T-helper 1 cell treated with Interleukin-12 subunit alpha and Interleukin-12 subunit beta and Interleukin-4 antibody, amounts not matched to agents 30 μg/mL and 1 μg/mL, for 36 hours (primary cell): ENCODE measurements at regions not wholly inside any gene's neighbourhood (a gene's known extent, or its start where the extent isn't known, plus 50 kb on each side); places are given as distances from the start of the nearest gene placed in this dataset.

Experiments
- H3K27ac Mint-ChIP-seq: one replicate; pipeline ENCODE4 v1.8.0; 2021; ENCODE audit warnings: mild to moderate bottlenecking, mixed read lengths
- H3K27me3 Mint-ChIP-seq: one replicate; pipeline ENCODE4 v1.8.0; 2021; ENCODE audit warnings: low read depth, mixed read lengths
- H3K36me3 Mint-ChIP-seq: one replicate; pipeline ENCODE4 v1.8.0; 2021; ENCODE audit warnings: low read depth, mixed read lengths
- H3K4me1 Mint-ChIP-seq: one replicate; pipeline ENCODE4 v1.8.0; 2021; ENCODE audit warnings: low read depth, mixed read lengths
- H3K4me3 Mint-ChIP-seq: one replicate; pipeline ENCODE4 v1.8.0; 2021; ENCODE audit warnings: mild to moderate bottlenecking, moderate library complexity, mixed read lengths
- H3K9me3 Mint-ChIP-seq: one replicate; pipeline ENCODE4 v1.8.0; 2021; ENCODE audit warnings: mixed read lengths

DNA sequence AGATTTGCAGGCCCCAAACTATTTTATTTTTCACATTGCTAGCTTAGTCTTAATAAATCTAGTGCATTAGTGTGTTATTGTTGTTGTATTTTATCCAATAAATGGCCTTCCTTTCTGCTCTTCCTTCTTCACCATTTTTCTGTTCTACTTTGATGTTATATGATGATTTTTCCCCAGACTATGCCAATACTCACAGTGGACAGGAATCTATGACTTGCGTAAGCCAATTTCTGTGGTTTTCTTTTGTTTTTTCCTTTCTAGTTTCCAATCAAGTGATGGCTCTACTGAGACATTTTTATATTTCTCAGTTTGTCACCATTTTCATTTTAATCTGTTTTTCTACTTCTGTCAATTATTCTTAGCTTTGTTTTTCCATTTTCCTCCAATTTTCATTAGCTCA lies 106.8 kb upstream of the FBXL7 start:
- no peak overlapping the region for H3K27ac Mint-ChIP-seq
- no peaks in the 10 kb centered on the region for H3K27me3 Mint-ChIP-seq
- peaks cover 13% of the 10 kb centered on the region for H3K9me3 Mint-ChIP-seq
- no peaks in the 10 kb centered on the region for H3K4me1 Mint-ChIP-seq
- H3K36me3 Mint-ChIP-seq, result no peaks in the 10 kb centered on the region
- no peak overlapping the region for H3K4me3 Mint-ChIP-seq

DNA sequence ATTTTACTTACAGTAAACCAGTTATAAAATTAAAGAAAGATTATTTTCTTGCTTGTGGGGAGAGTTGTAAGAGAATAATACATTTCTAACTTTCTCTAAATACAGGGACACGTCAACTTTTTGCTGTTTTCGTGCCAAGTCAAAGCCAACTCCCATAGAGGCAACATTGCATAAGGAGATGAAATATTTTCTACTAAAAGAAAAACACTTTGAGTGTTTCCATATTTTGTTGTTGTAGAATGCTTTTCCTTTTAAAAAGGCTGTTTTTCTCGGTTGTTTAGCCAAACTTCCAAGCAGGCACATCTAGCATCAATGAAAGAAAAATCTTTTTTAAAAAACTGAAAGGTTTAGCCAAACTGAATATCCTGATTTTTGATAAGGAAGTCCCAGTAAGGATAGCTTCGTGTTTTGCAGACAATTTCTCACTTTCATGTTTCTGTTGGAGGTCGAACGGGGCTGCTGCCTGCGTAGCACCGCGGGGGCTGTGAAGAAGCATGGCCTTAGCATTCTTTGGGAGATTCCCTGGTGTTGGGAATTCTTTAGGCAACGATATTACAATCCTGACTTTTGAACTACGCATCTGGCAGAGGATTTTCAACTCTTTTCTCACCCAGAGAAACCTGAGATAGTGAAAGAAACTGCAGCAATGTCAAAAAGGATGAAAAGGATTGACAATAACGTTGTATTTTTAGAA lies 108.1 kb upstream of the FBXL7 start:
- no peak overlapping the region for H3K4me3 Mint-ChIP-seq
- peaks cover 24% of the 10 kb centered on the region for H3K9me3 Mint-ChIP-seq
- H3K36me3 Mint-ChIP-seq, result no peaks in the 10 kb centered on the region
- no peaks in the 10 kb centered on the region for H3K4me1 Mint-ChIP-seq
- no peak overlapping the region for H3K27ac Mint-ChIP-seq
- H3K27me3 Mint-ChIP-seq, result no peaks in the 10 kb centered on the region

DNA sequence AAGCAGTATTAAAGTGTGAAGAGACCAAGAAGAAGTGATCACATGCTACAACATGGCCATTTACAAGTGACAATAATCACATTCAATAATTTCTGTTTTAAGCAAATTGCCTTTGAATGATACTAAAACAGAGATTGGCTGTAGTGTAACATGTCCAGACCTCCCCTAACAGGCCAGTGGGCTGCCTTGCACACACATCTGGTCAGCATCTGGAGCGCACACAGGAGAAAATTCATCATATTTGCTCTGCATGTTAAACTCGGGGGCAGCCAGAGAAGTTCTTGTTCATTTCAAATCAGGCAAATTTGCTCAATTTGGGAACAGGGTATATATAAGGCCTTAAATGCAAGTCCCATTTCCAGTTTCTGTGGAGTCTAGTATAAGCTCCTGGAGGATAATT lies 111.1 kb upstream of the FBXL7 start:
- Mint-ChIP-seq H3K27ac (no peak overlapping the region), H3K36me3 (no peaks in the 10 kb centered on the region), H3K9me3 (peaks cover 30% of the 10 kb centered on the region), H3K4me1 (no peaks in the 10 kb centered on the region), H3K4me3 (no peak overlapping the region), H3K27me3 (no peaks in the 10 kb centered on the region)

DNA sequence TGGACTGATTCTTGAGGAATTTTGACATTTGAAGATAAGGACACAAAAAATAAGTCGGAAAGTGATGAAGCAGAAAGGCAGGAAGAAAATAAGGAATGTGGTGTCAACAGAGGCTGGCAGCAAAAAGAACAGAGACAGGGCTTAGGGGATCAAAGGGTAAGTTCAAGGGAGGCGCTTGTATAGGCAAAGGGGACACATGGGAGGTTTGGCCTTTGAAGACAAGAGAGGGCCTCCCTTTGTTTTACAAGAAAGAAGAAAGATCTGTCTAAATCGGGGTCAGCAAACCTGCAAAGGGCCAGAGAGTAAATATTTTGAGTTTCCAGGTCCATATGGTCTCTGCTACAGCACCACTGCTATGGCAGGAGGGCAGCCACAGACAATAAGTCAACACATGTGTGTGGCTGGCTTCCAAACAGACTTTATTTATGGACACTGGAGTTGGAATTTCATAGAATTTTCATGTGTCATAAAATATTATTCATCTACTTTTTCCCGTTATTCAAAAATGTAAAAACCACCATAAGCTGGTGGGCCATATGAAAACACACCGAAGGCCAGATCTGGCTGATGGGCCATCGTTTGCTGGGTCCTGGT lies 112.0 kb upstream of the FBXL7 start:
- H3K9me3 Mint-ChIP-seq, result peaks cover 23% of the 10 kb centered on the region
- H3K36me3 Mint-ChIP-seq, result no peaks in the 10 kb centered on the region
- no peaks in the 10 kb centered on the region for H3K4me1 Mint-ChIP-seq
- no peaks in the 10 kb centered on the region for H3K27me3 Mint-ChIP-seq
- no peak overlapping the region for H3K27ac Mint-ChIP-seq
- H3K4me3 Mint-ChIP-seq, result no peak overlapping the region

DNA sequence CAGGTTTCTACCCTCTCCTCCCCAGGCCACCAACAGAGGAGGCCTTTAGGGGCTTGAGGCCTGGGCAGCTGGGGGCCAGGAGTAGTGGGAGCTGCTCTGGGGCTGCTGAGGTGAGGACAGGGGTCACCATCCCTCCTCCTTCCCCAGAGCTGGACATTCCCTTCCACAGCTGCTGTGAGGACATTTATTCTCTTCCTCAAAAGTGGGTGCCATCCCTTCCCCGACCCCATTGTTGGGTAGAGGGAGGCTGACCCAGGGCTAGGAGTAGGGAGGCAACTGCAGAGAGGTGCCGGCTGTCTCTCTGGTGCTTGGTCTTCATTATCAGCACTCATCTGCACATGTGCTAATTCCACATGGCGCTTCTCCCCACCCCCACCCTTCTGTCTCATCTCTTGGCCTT lies 113.9 kb upstream of the FBXL7 start:
- Mint-ChIP-seq H3K4me1 (no peaks in the 10 kb centered on the region), H3K9me3 (peaks cover 23% of the 10 kb centered on the region), H3K27ac (no peak overlapping the region), H3K27me3 (no peaks in the 10 kb centered on the region), H3K4me3 (no peak overlapping the region), H3K36me3 (no peaks in the 10 kb centered on the region)

DNA sequence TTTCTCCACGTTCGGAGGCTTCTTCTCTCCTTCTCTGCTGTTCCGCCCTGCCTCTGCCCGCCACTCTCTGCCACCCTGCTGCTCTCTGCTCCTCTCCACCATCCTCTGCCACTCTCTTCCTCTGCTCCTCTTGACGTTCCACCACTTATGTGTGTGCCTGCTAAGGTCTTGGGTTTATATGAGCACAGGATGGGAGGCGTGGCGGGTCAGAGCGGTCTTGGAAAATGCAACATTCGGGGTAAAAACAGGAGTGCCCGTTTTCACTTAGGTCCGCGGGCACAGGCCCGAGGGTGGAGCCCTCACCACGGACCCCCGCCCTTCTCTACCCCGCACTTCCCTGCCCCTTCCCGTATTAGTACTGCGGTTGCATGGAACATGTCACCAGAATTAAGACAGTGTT lies 114.4 kb upstream of the FBXL7 start:
- H3K4me3 Mint-ChIP-seq, result no peak overlapping the region
- peak overlapping the region; percentile 31 for H3K27ac Mint-ChIP-seq
- no peaks in the 10 kb centered on the region for H3K27me3 Mint-ChIP-seq
- no peaks in the 10 kb centered on the region for H3K36me3 Mint-ChIP-seq
- peaks cover 23% of the 10 kb centered on the region for H3K9me3 Mint-ChIP-seq
- no peaks in the 10 kb centered on the region for H3K4me1 Mint-ChIP-seq

DNA sequence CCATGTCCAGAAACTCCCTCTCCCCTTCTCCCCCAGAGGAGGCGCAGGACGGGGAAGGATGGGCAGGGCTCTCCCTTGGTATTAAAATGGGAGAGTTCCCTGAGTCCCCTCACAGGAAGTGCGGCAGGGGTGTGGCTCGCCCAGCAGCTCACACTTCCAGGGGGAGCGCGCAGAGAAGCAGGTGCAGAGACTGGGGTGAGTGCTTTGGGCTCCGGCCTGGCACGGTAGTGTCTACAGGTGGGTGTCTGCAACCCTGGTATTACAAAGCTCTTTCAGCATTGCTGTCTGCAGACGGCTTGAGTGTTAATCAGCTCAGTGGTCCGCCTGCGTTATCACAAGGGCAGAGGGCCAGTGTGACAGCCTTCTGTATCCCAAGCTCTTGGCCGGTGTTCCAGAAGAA lies 114.9 kb upstream of the FBXL7 start:
- H3K4me3 Mint-ChIP-seq, result no peak overlapping the region
- H3K36me3 Mint-ChIP-seq, result no peaks in the 10 kb centered on the region
- H3K4me1 Mint-ChIP-seq, result no peaks in the 10 kb centered on the region
- no peaks in the 10 kb centered on the region for H3K27me3 Mint-ChIP-seq
- no peak overlapping the region for H3K27ac Mint-ChIP-seq
- H3K9me3 Mint-ChIP-seq, result peaks cover 23% of the 10 kb centered on the region

DNA sequence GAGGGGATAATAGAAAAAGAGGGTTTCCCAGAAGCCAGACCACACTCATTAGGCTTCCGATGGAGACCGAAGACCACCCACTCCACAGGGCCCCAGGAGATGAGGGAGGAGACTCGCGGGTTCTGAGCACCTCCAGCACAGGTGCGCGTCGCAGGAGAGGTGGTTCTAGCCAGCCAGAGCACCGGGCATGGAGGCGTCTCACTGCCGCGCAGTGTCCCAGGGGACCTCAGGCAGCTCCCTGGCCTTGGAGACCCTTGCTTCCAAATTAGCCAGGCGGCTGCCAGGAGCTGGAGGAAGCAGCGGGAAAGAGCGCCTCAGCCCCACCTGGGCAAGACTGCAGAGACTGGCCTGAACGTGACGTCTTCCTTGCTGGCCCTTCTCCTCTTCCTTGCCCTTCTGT lies 115.4 kb upstream of the FBXL7 start:
- Mint-ChIP-seq H3K27ac (no peak overlapping the region), H3K27me3 (no peaks in the 10 kb centered on the region), H3K9me3 (peaks cover 23% of the 10 kb centered on the region), H3K4me3 (no peak overlapping the region), H3K4me1 (no peaks in the 10 kb centered on the region), H3K36me3 (no peaks in the 10 kb centered on the region)

DNA sequence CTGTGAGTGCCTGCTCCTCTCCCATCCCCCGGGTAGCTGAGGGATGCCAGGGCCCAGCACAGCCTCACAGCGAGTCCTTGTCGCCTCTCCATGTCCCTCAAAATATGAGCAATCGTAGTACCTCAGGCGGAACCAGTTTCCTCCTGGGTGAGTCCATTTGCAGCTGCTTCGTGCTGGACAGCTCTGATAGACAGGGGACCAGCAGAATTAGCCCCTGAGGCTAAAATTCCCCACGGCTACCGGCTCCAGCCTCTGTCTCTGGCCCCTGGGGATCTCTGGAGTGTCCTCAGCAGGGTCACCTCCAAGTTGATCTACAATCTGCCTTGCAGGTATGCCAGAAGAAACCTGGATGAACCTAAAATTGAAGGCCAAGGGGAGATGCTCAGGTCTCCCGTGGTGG lies 115.8 kb upstream of the FBXL7 start:
- H3K27ac Mint-ChIP-seq, result no peak overlapping the region
- no peaks in the 10 kb centered on the region for H3K36me3 Mint-ChIP-seq
- peaks cover 23% of the 10 kb centered on the region for H3K9me3 Mint-ChIP-seq
- no peaks in the 10 kb centered on the region for H3K27me3 Mint-ChIP-seq
- H3K4me1 Mint-ChIP-seq, result no peaks in the 10 kb centered on the region
- no peak overlapping the region for H3K4me3 Mint-ChIP-seq

DNA sequence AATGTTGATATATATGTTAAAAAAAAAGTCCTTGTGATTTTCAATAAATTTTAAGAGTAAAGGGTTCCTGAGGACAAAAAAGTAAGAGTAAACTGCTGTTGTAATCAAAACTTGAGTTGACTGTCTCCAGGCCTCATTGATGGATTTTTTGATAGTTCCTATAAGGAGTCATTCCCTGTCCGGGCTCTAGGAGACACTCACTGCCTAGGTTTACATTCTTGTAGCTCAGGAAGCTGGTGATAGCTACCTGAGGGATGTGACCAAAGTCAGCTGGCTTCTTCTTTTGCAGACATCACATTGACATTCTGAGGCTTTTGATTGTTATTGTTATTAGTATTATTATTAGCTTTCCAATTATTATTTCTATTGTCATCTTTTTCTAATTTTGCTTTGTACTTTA lies 116.5 kb upstream of the FBXL7 start:
- Mint-ChIP-seq H3K27ac (no peak overlapping the region), H3K4me1 (no peaks in the 10 kb centered on the region), H3K4me3 (no peak overlapping the region), H3K36me3 (no peaks in the 10 kb centered on the region), H3K27me3 (no peaks in the 10 kb centered on the region), H3K9me3 (peaks cover 18% of the 10 kb centered on the region)

DNA sequence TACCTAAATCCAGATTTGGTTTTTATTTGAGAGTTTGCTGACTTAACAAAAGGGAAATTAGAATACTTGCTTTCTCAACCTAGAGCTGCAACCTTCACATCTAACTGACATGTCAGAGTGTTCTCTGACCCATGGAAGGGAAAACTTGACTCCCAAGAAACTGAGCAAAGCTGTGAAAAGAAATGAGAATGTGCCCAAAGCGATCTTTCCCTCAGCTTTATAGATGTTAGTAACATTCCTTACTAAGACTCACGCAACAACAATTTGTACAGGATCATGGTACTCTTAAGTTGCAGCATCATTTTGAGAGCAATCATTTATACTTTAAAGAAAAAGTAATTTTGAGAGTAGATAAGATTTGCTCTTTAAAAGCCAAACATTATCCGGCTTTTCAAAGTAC lies 117.0 kb upstream of the FBXL7 start:
- Mint-ChIP-seq H3K4me3 (no peak overlapping the region), H3K4me1 (no peaks in the 10 kb centered on the region), H3K27me3 (no peaks in the 10 kb centered on the region), H3K36me3 (no peaks in the 10 kb centered on the region), H3K27ac (no peak overlapping the region), H3K9me3 (peaks cover 17% of the 10 kb centered on the region)

DNA sequence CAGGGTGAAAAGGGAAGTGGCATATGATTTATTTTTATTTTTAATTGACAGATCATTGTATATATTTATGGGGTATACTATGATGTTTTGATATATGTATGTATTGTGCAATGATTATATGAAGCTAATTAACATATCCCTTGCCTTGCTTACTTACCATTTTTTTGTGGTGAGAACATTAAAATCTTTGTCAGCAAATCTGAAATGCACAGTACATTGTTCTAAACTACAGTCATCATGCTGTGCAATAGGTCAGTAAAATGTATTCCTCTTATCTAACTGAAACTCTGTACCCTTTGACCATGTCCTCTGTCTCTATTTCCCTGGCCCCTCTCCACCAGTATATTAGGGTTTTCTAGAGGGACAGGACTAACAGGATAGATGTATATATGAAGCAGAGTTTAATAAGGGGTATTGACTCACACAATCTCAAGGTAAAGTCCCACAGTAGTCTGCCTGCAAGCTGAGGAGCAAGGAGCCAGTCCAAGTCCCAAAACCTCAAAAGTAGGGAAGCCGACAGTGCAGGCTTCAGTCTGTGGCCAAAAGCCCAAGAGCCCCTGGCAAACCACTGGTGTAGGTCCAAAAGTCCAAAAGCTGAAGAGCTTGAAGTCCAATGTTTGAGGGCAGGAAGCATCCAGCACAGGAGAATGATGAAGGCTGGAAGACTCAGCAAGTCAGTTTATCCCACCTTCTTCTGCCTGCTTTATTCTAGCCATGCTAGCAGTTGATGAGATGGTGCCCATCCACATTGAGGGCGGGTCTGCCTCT lies 122.2 kb upstream of the FBXL7 start:
- Mint-ChIP-seq H3K36me3 (no peaks in the 10 kb centered on the region), H3K4me1 (no peaks in the 10 kb centered on the region), H3K4me3 (no peak overlapping the region), H3K9me3 (no peaks in the 10 kb centered on the region), H3K27ac (no peak overlapping the region), H3K27me3 (no peaks in the 10 kb centered on the region)

DNA sequence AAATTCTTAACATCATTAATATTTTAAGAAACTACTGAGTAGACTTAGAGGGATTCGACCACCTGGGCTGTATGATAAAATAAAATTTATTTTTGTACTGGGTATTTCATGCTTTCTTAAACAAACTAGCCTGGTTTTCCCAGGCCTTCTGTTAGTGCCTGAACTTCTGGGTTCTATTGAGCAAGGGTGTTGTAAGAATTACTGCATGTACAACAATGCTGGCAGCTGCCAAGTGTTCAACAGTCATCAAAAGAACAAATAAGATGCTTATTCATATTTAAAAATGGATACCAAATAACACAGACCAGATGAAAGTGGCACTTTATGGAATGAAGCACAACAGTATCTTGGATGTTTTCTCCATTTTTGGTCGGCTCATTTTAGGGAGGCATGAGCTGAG lies 123.2 kb upstream of the FBXL7 start:
- no peaks in the 10 kb centered on the region for H3K27me3 Mint-ChIP-seq
- no peak overlapping the region for H3K27ac Mint-ChIP-seq
- no peaks in the 10 kb centered on the region for H3K4me1 Mint-ChIP-seq
- H3K4me3 Mint-ChIP-seq, result no peak overlapping the region
- H3K36me3 Mint-ChIP-seq, result no peaks in the 10 kb centered on the region
- H3K9me3 Mint-ChIP-seq, result no peaks in the 10 kb centered on the region

DNA sequence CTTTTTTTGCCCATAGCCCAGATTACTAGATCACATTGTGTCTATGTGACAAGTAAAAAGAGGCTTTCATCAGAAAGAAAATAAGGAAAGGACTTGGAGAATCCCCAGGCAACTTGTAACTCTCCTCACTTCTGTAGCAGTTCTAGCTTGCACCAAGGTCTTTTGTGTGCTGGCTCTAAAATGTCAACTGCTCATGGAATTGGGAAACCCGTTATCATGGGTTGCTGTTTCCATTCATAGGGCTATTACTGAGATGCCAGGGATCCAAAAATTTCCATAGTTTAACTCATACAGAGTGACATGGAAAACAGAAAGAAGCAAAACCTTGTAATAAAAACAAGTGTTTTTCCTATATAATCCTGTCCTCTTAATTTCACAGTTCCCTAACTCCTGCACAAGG lies 123.9 kb upstream of the FBXL7 start:
- no peaks in the 10 kb centered on the region for H3K9me3 Mint-ChIP-seq
- no peaks in the 10 kb centered on the region for H3K27me3 Mint-ChIP-seq
- no peaks in the 10 kb centered on the region for H3K36me3 Mint-ChIP-seq
- H3K27ac Mint-ChIP-seq, result no peak overlapping the region
- H3K4me3 Mint-ChIP-seq, result no peak overlapping the region
- H3K4me1 Mint-ChIP-seq, result no peaks in the 10 kb centered on the region

DNA sequence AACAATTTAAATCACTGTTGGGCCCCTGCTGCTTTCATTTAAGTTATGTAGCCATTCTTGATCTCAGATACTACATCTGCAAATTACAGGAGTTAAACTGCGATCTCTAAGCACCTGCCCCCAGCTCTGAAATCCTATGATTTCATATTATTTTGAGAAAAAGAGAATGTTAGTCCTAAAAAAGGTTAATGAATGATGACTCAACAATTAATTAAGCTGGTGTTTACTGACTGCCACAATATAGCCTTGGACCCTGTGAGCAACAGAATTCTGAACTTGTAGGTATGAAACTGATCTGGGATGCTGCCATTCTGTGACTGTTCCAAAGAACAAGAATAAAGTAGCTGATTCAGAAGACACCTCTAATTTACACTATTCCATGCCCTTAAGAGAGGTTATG lies 124.4 kb upstream of the FBXL7 start:
- no peak overlapping the region for H3K27ac Mint-ChIP-seq
- H3K4me3 Mint-ChIP-seq, result no peak overlapping the region
- H3K36me3 Mint-ChIP-seq, result no peaks in the 10 kb centered on the region
- H3K27me3 Mint-ChIP-seq, result no peaks in the 10 kb centered on the region
- no peaks in the 10 kb centered on the region for H3K9me3 Mint-ChIP-seq
- no peaks in the 10 kb centered on the region for H3K4me1 Mint-ChIP-seq
